GM12874 (cell line): ENCODE measurements at regions not wholly inside any gene's neighbourhood (a gene's known extent, or its start where the extent isn't known, plus 50 kb on each side); places are given as distances from the start of the nearest gene placed in this dataset.

Experiments
- TF ChIP-seq, protein P1 (sequence below): IDR thresholded peaks from 2 replicates; pipeline ENCODE4 v1.5.1; 2011; ENCODE audit warnings: low read depth, mild to moderate bottlenecking, control low read depth, low read length, moderate library complexity; ENCODE audit not compliant: insufficient read depth

- TF ChIP-seq, protein P1, sequence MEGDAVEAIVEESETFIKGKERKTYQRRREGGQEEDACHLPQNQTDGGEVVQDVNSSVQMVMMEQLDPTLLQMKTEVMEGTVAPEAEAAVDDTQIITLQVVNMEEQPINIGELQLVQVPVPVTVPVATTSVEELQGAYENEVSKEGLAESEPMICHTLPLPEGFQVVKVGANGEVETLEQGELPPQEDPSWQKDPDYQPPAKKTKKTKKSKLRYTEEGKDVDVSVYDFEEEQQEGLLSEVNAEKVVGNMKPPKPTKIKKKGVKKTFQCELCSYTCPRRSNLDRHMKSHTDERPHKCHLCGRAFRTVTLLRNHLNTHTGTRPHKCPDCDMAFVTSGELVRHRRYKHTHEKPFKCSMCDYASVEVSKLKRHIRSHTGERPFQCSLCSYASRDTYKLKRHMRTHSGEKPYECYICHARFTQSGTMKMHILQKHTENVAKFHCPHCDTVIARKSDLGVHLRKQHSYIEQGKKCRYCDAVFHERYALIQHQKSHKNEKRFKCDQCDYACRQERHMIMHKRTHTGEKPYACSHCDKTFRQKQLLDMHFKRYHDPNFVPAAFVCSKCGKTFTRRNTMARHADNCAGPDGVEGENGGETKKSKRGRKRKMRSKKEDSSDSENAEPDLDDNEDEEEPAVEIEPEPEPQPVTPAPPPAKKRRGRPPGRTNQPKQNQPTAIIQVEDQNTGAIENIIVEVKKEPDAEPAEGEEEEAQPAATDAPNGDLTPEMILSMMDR = no peak
These were observed 1342.7 kb upstream of the PIK3C3 start for GRCh38 chr18:40612356-40612755.

DNA sequence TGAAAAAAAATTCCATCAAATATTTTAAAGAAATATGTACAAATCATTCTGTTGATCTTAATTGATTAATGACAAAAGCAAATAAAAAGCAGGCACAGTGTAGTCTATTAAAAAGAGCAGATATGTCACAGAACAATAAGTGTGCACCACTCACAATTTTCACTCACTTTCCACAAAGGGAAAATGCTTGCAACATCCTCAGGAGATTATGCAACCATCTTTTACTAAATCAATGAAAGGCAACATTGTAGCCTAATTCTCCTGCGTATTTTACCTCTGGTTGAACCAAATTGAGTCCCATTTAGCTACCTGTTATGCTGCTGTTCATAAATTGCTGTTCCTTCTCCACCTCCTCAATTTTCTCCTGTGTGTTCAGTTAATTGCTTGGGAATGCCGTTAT, 1346.8 kb upstream of the PIK3C3 start:
- TF ChIP-seq, protein P1 = no peak

DNA sequence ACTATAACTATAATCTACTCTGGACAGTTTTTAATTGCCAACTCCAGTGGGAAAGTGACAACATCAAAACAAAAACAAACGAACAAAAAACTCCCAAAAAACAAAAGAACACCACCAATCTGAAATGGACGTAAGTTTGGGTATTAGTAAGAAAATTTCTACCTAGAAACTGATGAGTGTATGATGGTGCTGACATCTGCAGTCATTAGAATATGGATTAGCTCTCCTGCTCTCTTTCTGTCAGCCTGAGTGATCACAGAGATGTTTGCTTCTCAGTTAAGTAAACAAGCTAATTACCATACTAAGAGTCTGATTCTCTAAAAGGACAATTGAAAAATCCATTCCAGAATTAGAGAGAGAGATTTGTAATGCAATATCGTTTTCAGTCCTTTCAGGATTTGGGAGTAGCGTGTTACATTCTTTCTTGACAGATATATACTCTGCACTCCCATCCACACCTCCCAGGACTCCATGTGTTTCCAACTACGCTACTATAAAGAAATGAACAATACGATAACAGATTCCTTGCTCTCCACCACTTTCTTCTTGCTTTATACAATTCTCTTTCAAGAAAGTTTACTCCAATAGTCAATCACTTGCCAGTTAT, 1347.4 kb upstream of the PIK3C3 start:
- TF ChIP-seq, protein P1 = no peak

- TF ChIP-seq, protein P1 = no peak
These were observed 1348.0 kb upstream of the PIK3C3 start for GRCh38 chr18:40606996-40607395.

GRCh38 chr18:40583671-40584070, 1371.4 kb upstream of the PIK3C3 start:
- TF ChIP-seq, protein P1 = no peak

DNA sequence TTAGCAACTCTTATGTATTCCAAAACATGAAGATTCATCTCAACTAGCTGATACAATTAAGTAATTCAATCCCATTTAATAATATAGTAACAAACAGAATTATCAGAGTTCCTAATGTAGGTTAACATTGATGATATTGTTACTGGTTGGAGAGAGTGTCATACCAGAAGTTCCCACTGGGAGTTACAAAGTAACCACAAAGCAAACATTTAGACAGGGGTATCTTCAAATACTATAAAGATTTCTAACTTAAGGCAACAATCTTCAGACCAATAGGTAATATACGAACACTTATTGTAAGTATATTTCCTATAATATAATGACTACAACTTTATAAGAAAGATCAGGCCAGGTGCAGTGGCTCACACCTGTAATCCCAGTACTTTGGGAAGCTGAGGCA, 1372.9 kb upstream of the PIK3C3 start:
- TF ChIP-seq, protein P1 = no peak

GRCh38 chr18:40577981-40578365, 1377.1 kb upstream of the PIK3C3 start:
- TF ChIP-seq, protein P1 = no peak
